Right lobe of liver (tissue), 6 donors: ENCODE measurements at regions not wholly inside any gene's neighbourhood (a gene's known extent, or its start where the extent isn't known, plus 50 kb on each side); places are given as distances from the start of the nearest gene placed in this dataset.

Experiments
- ATAC-seq, 4 donors: fragments of 200-7000 bp; cut with Tn5 transposase; one replicate each; pipeline ENCODE4 v1.9.1; 2020; ENCODE audit warnings: mild to moderate bottlenecking in 4 of 4, moderate library complexity in 4 of 4
- DNase-seq, 3 donors: peaks; one replicate each; pipeline ENCODE4 v3.0.0-alpha.2; 2020
- H3K27ac ChIP-seq, 3 donors: fragments of 200-600 bp; one replicate each; pipeline ENCODE4 v1.8.0; 2022
- H3K27me3 ChIP-seq, 2 donors: fragments of 200-600 bp; one replicate each; pipeline ENCODE4 v1.8.0; 2022
- H3K36me3 ChIP-seq, 4 donors: fragments of 200-600 bp; sonication (generic) in 1 of 4; one replicate each; pipeline versions ENCODE4 v1.5.1 to v1.8.0; 2017 to 2022; ENCODE audit warnings: control low read depth in 1 of 4
- H3K4me1 ChIP-seq, 4 donors: fragments of 200-600 bp; sonication (generic) in 1 of 4; one replicate each; pipeline versions ENCODE4 v1.5.1 to v1.8.0; 2017 to 2022; ENCODE audit warnings: control low read depth in 1 of 4
- H3K4me3 ChIP-seq, 3 donors: fragments of 200-600 bp; one replicate each; pipeline ENCODE4 v1.8.0; 2022
- H3K9me3 ChIP-seq, 4 donors: fragments of 200-600 bp; sonication (generic) in 1 of 4; one replicate each; pipeline versions ENCODE4 v1.5.1 to v1.8.0; 2017 to 2022; ENCODE audit warnings: control low read depth in 1 of 4
- POLR2A ChIP-seq: fragments of 450-650 bp; IDR thresholded peaks from one replicate; pipeline ENCODE4 v1.6.1; 2017; ENCODE audit warnings: antibody characterized with exemption, mild to moderate bottlenecking
- WGBS: methylation state at CpG from one replicate; pipeline ENCODE4 v1.1.6; 2018; ENCODE audit warnings: low coverage, low lambda C conversion rate; ENCODE audit not compliant: insufficient coverage; ENCODE audit errors: missing lambda C conversion rate; 5-methylcytosine and 5-hydroxymethylcytosine counted together
- intact Hi-C, 2 donors: fragments of 100-400 bp; cut with DNase I; formaldehyde crosslinking; loops; one replicate each; pipeline versions ENCODE4 v1.11.2 to v1.14.1; 2022
- TF ChIP-seq, protein P1 (sequence below), 4 donors: fragments of 200-600 bp in 3 of 4; fragments of 450-650 bp in 1 of 4; IDR thresholded peaks; one replicate each; pipeline versions ENCODE4 v1.5.1 to v1.8.0; 2016 to 2022; ENCODE audit warnings: antibody characterized with exemption in 4 of 4, mild to moderate bottlenecking in 2 of 4
- donor health status: DM: no; HTN: yes; CAD: no.
- donor health status: DM: no; HTN: no; CAD: no.
- donor health status: DM: no; HTN: no; CAD: no.
- donor health status: DM: no; HTN: yes; CAD: no.
- donor health status: DM: no; HTN: yes; CAD: no.

DNA sequence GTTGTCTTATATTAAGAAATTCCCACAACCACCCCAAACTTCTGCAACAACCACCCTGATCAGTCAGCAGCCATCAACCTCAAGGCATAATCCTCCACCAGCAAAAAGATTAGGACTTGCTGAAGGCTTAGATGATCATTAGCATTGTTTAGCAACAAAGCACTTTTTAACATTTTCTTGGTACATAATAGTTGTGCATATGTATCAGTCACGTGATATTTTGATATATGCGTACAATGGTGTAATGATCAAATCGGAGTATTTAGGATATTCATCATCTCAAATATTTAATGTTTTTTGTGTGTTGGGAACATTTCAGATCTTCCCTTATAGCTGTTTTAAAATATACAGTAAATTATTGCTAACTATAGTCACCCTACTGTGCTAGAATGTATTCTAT, 73.5 kb upstream of the API5 start:
- ATAC-seq: no peak

DNA sequence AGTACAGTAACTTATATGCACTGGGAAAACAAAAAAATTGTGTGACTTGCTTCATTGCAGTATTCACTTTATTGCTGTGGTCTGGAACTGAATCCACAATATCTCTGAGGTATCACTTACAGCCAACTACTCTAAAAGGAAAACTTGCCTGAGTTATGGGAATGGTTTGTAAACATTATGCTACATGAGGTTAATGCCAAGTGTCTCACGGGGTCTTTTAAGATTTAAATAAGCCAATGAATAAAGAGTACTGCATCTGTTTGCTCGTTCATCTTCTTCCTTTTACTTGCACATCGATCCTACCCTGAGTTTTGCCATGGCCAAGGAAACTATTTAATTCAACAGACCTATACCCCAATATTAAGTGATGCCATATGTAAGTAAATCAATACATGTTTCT, 72.0 kb upstream of the API5 start:
- H3K4me1 ChIP-seq: no peaks in the 10 kb centered on the region
- H3K27me3 ChIP-seq: no peaks in the 10 kb centered on the region
- H3K9me3 ChIP-seq: no peaks in the 10 kb centered on the region
- no peak for DNase-seq
- ATAC-seq: no peak
- TF ChIP-seq, protein P1, sequence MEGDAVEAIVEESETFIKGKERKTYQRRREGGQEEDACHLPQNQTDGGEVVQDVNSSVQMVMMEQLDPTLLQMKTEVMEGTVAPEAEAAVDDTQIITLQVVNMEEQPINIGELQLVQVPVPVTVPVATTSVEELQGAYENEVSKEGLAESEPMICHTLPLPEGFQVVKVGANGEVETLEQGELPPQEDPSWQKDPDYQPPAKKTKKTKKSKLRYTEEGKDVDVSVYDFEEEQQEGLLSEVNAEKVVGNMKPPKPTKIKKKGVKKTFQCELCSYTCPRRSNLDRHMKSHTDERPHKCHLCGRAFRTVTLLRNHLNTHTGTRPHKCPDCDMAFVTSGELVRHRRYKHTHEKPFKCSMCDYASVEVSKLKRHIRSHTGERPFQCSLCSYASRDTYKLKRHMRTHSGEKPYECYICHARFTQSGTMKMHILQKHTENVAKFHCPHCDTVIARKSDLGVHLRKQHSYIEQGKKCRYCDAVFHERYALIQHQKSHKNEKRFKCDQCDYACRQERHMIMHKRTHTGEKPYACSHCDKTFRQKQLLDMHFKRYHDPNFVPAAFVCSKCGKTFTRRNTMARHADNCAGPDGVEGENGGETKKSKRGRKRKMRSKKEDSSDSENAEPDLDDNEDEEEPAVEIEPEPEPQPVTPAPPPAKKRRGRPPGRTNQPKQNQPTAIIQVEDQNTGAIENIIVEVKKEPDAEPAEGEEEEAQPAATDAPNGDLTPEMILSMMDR (IDR thresholded peaks at IDR 0.05): no peak
- no peak for TF ChIP-seq POLR2A
- no peaks in the 10 kb centered on the region for H3K36me3 ChIP-seq
- no peak overlapping the region for H3K27ac ChIP-seq
- intact Hi-C loops: no loop called here
- 48% methylated on average over 3 of the region's 3 CpGs for WGBS
- H3K4me3 ChIP-seq: no peak overlapping the region

More for the DNA sequence above, 73.5 kb upstream of the API5 start:
- no peak overlapping the region for H3K4me3 ChIP-seq
- intact Hi-C loops: no loop called here
- H3K4me1 ChIP-seq: no peaks in the 10 kb centered on the region
- no peaks in the 10 kb centered on the region for H3K36me3 ChIP-seq
- WGBS: 63% methylated on average over 3 of the region's 3 CpGs
- no peaks in the 10 kb centered on the region for H3K27me3 ChIP-seq
- H3K9me3 ChIP-seq: no peaks in the 10 kb centered on the region
- DNase-seq: no peak
- H3K27ac ChIP-seq: no peak overlapping the region
- TF ChIP-seq, protein P1 (IDR thresholded peaks at IDR 0.05): no peak
- no peak for TF ChIP-seq POLR2A

DNA sequence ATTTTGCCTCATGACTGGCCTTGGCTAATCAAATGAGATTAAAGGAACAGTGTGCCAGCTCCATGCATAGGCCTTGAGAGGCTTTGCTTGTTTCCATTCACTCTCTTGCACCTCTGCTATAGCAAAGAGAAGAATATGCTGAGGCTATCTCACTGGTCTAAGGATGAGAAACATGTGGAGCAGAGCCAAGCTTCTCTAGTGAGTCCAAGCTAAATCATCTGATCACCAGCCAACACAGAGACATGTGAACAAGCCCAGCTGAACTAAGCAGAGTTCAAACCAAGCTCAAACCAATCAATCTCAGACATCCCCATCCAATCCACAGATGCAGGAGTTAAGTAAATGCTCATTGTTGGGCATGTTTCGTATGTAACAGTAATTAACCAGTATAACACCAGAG, 69.4 kb upstream of the API5 start:
- no peaks in the 10 kb centered on the region for H3K4me1 ChIP-seq
- H3K9me3 ChIP-seq: no peaks in the 10 kb centered on the region
- H3K27me3 ChIP-seq: no peaks in the 10 kb centered on the region
- ATAC-seq: no peak
- no peaks in the 10 kb centered on the region for H3K36me3 ChIP-seq
- TF ChIP-seq, protein P1 (IDR thresholded peaks at IDR 0.05): no peak
- TF ChIP-seq POLR2A: no peak
- 36% methylated on average over 1 of the region's 1 CpG for WGBS
- H3K27ac ChIP-seq: no peak overlapping the region
- no peak for DNase-seq
- H3K4me3 ChIP-seq: no peak overlapping the region
- intact Hi-C loops: no loop called here

DNA sequence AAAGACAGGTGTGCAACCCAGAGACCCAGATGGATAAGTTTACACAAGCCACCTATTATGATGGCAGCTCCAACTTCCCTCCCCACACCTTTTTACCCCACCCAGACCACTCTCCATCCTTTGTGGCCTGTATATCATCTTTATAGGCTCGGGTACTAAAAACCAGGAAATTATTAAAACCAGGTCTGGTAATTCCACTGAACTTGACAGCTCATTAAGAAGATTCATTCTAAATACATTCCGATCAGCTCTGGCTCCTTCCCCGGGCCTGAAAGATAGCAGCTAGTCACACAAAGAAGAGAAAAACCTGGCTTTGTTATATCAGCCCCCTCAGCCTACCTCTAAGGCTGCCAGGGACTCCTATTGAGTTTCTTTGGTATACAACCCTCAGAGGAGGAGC, 67.9 kb upstream of the API5 start:
- no peak for TF ChIP-seq POLR2A
- TF ChIP-seq, protein P1 (IDR thresholded peaks at IDR 0.05): no peak
- Histone ChIP-seq H3K4me3 (no peak overlapping the region), H3K27me3 (no peaks in the 10 kb centered on the region), H3K36me3 (no peaks in the 10 kb centered on the region), H3K9me3 (no peaks in the 10 kb centered on the region), H3K4me1 (no peaks in the 10 kb centered on the region), H3K27ac (no peak overlapping the region)
- ATAC-seq (no peak), DNase-seq (no peak)
- WGBS: 19% methylated on average over 3 of the region's 3 CpGs
- intact Hi-C loops: no loop called here

DNA sequence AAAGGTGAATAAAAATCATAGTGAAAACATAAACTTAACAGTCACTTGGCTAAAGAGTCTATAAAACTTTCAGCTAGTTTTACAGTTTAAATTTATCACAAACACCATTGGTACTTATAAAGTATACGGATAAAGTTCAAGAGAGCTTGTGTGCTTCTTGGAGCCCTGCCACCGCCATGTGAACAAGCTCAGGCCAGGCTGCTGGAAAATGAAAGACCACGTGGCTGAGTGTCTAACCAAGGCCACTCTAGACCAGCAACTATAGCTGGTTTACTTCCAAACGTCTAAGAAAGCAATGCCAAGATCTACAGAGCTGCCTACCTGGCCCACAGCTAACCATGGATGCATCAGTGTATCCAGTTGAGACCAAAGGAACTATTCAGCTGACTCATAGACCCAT, 66.3 kb upstream of the API5 start:
- no peaks in the 10 kb centered on the region for H3K36me3 ChIP-seq
- no peak overlapping the region for H3K4me3 ChIP-seq
- H3K9me3 ChIP-seq: no peaks in the 10 kb centered on the region
- intact Hi-C loops: no loop called here
- H3K27me3 ChIP-seq: no peaks in the 10 kb centered on the region
- H3K4me1 ChIP-seq: no peaks in the 10 kb centered on the region
- DNase-seq: peak in 1 of 3 donors; percentile 48
- WGBS: 28% methylated on average over 4 of the region's 4 CpGs
- no peak overlapping the region for H3K27ac ChIP-seq
- TF ChIP-seq POLR2A: no peak
- TF ChIP-seq, protein P1 (IDR thresholded peaks at IDR 0.05): no peak
- no peak for ATAC-seq
